ENCODE measurements at regions not wholly inside any gene's neighbourhood (a gene's known extent, or its start where the extent isn't known, plus 50 kb on each side); places are given as distances from the start of the nearest gene placed in this dataset.

DNA sequence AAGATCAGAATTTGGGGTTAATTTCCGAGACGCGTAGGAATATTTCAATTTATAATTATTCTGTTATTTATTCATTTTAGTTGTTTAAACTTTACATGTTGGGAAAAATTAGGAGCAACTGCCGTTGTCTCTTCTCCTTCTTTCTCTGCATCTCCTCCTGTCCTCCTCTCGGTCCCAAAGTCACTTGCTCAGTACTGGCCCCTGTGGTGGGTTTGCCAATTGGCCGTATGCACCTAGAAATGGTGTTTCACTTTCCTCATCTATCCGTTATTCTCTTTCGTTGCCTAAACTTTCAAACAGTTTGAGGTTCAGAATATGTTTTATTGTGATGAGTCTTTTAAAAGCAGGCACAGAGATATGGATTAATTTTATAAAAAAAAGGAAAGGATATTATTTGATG lies 517.9 kb downstream of the PLCL1 start:
- Histone ChIP-seq H3K36me3 (no peaks in the 10 kb centered on the region), H3K27ac (no peak overlapping the region), H3K27me3 (no peaks in the 10 kb centered on the region), H3K4me3 (no peak overlapping the region), H3K9me3 (no peaks in the 10 kb centered on the region), H3K4me1 (no peaks in the 10 kb centered on the region)
- TF ChIP-seq, protein P1, sequence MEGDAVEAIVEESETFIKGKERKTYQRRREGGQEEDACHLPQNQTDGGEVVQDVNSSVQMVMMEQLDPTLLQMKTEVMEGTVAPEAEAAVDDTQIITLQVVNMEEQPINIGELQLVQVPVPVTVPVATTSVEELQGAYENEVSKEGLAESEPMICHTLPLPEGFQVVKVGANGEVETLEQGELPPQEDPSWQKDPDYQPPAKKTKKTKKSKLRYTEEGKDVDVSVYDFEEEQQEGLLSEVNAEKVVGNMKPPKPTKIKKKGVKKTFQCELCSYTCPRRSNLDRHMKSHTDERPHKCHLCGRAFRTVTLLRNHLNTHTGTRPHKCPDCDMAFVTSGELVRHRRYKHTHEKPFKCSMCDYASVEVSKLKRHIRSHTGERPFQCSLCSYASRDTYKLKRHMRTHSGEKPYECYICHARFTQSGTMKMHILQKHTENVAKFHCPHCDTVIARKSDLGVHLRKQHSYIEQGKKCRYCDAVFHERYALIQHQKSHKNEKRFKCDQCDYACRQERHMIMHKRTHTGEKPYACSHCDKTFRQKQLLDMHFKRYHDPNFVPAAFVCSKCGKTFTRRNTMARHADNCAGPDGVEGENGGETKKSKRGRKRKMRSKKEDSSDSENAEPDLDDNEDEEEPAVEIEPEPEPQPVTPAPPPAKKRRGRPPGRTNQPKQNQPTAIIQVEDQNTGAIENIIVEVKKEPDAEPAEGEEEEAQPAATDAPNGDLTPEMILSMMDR (IDR thresholded peaks at IDR 0.05) = no peak
- no peak for DNase-seq (ENCODE audit: low spot score)

DNA sequence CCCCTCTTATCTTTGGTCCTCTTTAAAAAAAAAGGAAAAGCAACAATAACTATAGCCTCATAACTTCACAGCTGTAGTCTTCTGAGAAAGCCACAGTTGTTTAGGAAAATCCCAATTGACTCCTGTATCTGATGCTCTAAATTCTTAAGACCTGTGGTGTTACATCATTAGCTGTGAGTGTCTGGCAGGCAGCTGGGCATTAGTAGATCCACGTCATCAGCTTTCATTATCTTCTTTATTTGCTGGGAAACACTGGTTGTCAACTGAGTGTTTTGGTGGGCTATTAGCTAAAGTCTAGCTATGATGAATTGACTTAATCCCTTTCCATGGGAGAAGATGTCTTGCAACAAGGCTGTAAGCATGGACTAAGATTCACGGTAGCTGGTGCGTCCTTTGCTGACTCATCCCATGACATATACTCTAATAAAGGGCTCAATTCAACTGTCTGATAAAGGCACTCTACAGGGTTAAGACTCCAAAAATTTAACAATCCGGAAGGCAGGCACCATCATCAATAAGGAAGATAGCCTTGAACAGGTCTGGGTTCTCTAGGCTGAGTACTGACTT lies 517.2 kb downstream of the PLCL1 start:
- H3K4me3 ChIP-seq = no peak overlapping the region

DNA sequence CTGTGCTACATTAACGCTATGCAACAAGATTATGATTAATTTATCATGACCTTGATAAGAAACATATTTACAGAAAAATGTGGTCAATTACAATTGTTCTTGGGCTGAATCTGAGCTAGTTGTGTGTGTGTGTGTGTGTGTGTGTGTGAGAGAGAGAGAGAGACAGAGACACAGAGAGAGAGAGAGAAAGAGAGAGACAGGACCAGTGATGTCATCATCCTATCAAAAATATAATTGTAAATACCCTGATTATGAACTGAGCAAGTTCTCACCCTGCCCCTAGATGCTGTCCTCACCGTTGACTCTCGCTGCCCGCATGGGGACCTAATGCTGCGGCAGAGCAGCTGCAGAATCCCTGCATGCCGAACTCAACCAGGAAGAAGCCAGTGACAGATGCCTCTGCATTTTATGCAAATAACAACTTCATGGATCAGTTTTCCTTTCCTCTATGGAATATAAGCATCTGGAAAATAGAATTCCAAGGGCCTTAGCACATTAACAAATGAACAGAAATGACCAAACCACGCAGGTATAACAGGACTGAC lies 512.5 kb downstream of the PLCL1 start:
- H3K9me3 ChIP-seq = no peaks in the 10 kb centered on the region
- no peak overlapping the region for H3K4me3 ChIP-seq
- H3K36me3 ChIP-seq = no peaks in the 10 kb centered on the region
- TF ChIP-seq, protein P1 (IDR thresholded peaks at IDR 0.05) = no peak
- DNase-seq (ENCODE audit: low spot score) = no peak
- no peaks in the 10 kb centered on the region for H3K27me3 ChIP-seq
- no peaks in the 10 kb centered on the region for H3K4me1 ChIP-seq
- no peak overlapping the region for H3K27ac ChIP-seq

More for the DNA sequence above, 517.2 kb downstream of the PLCL1 start:
- Histone ChIP-seq H3K27me3 (no peaks in the 10 kb centered on the region), H3K9me3 (no peaks in the 10 kb centered on the region), H3K4me1 (no peaks in the 10 kb centered on the region), H3K36me3 (no peaks in the 10 kb centered on the region), H3K27ac (no peak overlapping the region)
- TF ChIP-seq, protein P1 (IDR thresholded peaks at IDR 0.05) = no peak
- DNase-seq (ENCODE audit: low spot score) = no peak

DNA sequence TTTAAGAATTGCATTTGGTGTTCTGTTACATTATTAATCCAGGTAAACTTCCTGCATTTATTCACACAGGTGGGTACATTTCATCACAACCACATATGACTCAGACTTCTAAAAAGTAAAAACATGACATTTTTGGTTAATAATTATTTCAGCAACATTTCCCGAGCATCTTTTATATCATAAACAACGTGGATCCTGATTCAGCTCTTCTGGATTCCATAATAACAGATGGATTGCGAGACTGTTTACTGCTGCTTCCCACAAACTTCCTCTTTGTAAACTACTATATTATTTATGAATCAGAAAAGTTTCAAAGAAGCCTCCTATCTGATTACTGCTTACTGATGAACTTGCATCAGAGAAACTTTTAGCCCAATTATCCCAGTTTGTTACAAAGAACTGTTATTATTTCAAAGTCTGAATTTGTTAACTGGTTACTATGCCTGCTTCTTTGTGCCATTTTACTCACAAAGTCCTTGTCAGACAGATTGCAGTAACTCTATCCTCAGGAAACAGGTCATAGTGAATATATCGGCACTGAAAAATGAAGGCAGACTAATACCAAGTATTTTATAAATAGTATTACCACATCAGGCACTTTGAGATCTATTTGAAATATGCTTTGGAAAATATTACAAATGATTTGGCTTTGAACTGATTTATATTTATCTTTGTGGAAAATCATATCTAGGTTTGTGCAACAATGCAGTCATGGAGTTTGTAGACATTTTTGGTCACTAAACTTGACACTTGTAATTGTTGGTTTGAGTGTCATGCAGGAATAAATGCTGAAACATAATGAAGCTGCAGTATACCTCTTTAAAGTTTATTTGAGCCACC lies 511.6 kb downstream of the PLCL1 start:
- H3K27ac ChIP-seq = no peak overlapping the region
- no peak overlapping the region for H3K4me3 ChIP-seq
- H3K36me3 ChIP-seq = no peaks in the 10 kb centered on the region
- no peaks in the 10 kb centered on the region for H3K9me3 ChIP-seq
- no peaks in the 10 kb centered on the region for H3K4me1 ChIP-seq
- H3K27me3 ChIP-seq = no peaks in the 10 kb centered on the region
- DNase-seq (ENCODE audit: low spot score) = no peak
- TF ChIP-seq, protein P1 (IDR thresholded peaks at IDR 0.05) = no peak

DNA sequence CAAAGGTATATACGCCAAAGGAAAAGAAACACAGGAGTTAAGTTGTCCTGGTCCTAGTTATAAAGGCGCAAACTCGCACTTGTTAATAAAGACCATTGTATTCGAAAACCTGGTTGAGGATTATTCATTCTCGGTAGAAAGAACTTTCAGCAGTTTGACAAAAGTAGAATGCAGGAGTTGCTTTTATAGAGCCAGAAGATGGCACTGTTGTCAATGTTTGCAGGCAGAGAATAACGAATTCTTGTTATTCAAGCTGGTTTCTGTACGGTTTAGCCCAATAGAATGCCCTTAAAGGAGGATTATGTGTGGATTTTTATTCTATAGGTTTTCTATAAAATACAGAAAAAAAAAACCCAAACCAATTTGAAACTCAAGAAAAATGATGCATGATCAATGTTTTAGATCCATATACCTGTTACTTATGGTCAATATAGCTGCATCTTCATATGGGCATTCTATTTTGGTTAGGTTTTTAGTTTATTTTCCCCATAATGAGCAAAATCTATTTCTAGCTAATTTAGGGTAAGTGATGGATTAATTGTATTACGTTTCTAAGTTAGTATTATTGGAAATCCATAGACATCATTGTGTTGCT lies 510.3 kb downstream of the PLCL1 start:
- no peaks in the 10 kb centered on the region for H3K36me3 ChIP-seq
- no peak overlapping the region for H3K4me3 ChIP-seq
- H3K4me1 ChIP-seq = no peaks in the 10 kb centered on the region
- H3K27me3 ChIP-seq = no peaks in the 10 kb centered on the region
- no peak overlapping the region for H3K27ac ChIP-seq
- H3K9me3 ChIP-seq = no peaks in the 10 kb centered on the region
- TF ChIP-seq, protein P1 (IDR thresholded peaks at IDR 0.05) = peak; percentile 25 to 68
- DNase-seq (ENCODE audit: low spot score) = no peak

All from right atrium auricular region (tissue), 2 donors.